ENCODE measurements at regions not wholly inside any gene's neighbourhood (a gene's known extent, or its start where the extent isn't known, plus 50 kb on each side); places are given as distances from the start of the nearest gene placed in this dataset.

- DNase-seq, result no peak
These were observed 260.6 kb downstream of the ETS1 start for GRCh38 chr11:128326791-128327190.

GRCh38 chr11:128324531-128325141 lies 262.7 kb downstream of the ETS1 start:
- DNase-seq, result no peak

- DNase-seq, result no peak
These were observed 263.3 kb downstream of the ETS1 start for GRCh38 chr11:128324051-128324481.

GRCh38 chr11:128323381-128323780 lies 264.0 kb downstream of the ETS1 start:
- DNase-seq, result no peak

GRCh38 chr11:128318856-128319474 lies 268.4 kb downstream of the ETS1 start:
- DNase-seq, result no peak

- no peak for DNase-seq
These were observed 270.7 kb downstream of the ETS1 start for GRCh38 chr11:128316541-128317227.

GRCh38 chr11:128315933-128316332 lies 271.4 kb downstream of the ETS1 start:
- no peak for DNase-seq

- no peak for DNase-seq
These were observed 273.4 kb downstream of the ETS1 start for GRCh38 chr11:128313931-128314330.

GRCh38 chr11:128311742-128312719 lies 275.3 kb downstream of the ETS1 start:
- DNase-seq, result no peak

- DNase-seq, result no peak
These were observed 276.5 kb downstream of the ETS1 start for GRCh38 chr11:128310676-128311445.

- DNase-seq, result no peak
These were observed 277.4 kb downstream of the ETS1 start for GRCh38 chr11:128310005-128310404.

- DNase-seq, result no peak
These were observed 278.6 kb downstream of the ETS1 start for GRCh38 chr11:128308794-128309193.

GRCh38 chr11:128305588-128305987 lies 281.8 kb downstream of the ETS1 start:
- DNase-seq, result no peak

- DNase-seq, result peak in 2 of 3 experiments; percentile 19 to 68
These were observed 282.5 kb downstream of the ETS1 start for GRCh38 chr11:128304666-128305485.

GRCh38 chr11:128304116-128304515 lies 283.2 kb downstream of the ETS1 start:
- no peak for DNase-seq

GRCh38 chr11:128303383-128303782 lies 284.0 kb downstream of the ETS1 start:
- no peak for DNase-seq

GRCh38 chr11:128302425-128303186 lies 284.8 kb downstream of the ETS1 start:
- peak in 1 of 3 experiments; percentile 17 for DNase-seq

GRCh38 chr11:128301756-128302155 lies 285.6 kb downstream of the ETS1 start:
- no peak for DNase-seq

- no peak for DNase-seq
These were observed 286.6 kb downstream of the ETS1 start for GRCh38 chr11:128300785-128301184.

- peak in 2 of 3 experiments; percentile 29 to 45 for DNase-seq
These were observed 288.1 kb downstream of the ETS1 start for GRCh38 chr11:128299132-128299726.
